Stimulated activated naive B cell treated with anti-CD40 and anti-IgM and Interleukin-4, amounts not matched to agents 10 μg/mL and 1 μg/mL and 100 μg/mL, for 72 hours (primary cell): ENCODE measurements at regions not wholly inside any gene's neighbourhood (a gene's known extent, or its start where the extent isn't known, plus 50 kb on each side); places are given as distances from the start of the nearest gene placed in this dataset.

Experiments used
- ATAC-seq, 2 donors: fragments of 150-1000 bp; cut with Tn5 transposase; replicated peaks; 2 replicates each; pipeline ENCODE4 v1.10.0; 2021; ENCODE audit warnings: moderate library complexity in 1 of 2
- DNase-seq: peaks from one replicate; pipeline ENCODE4 v3.0.0; 2021
- H3K27ac Mint-ChIP-seq: one replicate; pipeline ENCODE4 v1.8.0; 2022; ENCODE audit warnings: mild to moderate bottlenecking, mixed read lengths
- H3K27me3 Mint-ChIP-seq, 2 donors: one replicate each; pipeline ENCODE4 v1.8.0; 2022; ENCODE audit warnings: mixed read lengths in 2 of 2
- H3K36me3 Mint-ChIP-seq, 2 donors: one replicate each; pipeline ENCODE4 v1.8.0; 2022; ENCODE audit warnings: mixed read lengths in 2 of 2, mild to moderate bottlenecking in 1 of 2
- H3K4me1 Mint-ChIP-seq, 2 donors: one replicate each; pipeline ENCODE4 v1.8.0; 2022; ENCODE audit warnings: mixed read lengths in 2 of 2, mild to moderate bottlenecking in 1 of 2
- H3K4me3 Mint-ChIP-seq, 2 donors: one replicate each; pipeline ENCODE4 v1.8.0; 2022; ENCODE audit warnings: mild to moderate bottlenecking in 2 of 2, mixed read lengths in 2 of 2, moderate library complexity in 1 of 2
- H3K9me3 Mint-ChIP-seq, 2 donors: one replicate each; pipeline ENCODE4 v1.8.0; 2022; ENCODE audit warnings: mixed read lengths in 2 of 2, mild to moderate bottlenecking in 1 of 2

- Mint-ChIP-seq H3K4me1 (no peaks in the 10 kb centered on the region), H3K4me3 (no peak overlapping the region), H3K27ac (no peak overlapping the region), H3K36me3 (no peaks in the 10 kb centered on the region), H3K27me3 (peaks cover 0 to 7% of the 10 kb centered on the region in 2 donors), H3K9me3 (peaks cover 0 to 2% of the 10 kb centered on the region in 2 donors)
- ATAC-seq, result no peak
- DNase-seq, result no peak
These were observed 372.2 kb downstream of the TMEM232 start for GRCh38 chr5:110354311-110354710.

DNA sequence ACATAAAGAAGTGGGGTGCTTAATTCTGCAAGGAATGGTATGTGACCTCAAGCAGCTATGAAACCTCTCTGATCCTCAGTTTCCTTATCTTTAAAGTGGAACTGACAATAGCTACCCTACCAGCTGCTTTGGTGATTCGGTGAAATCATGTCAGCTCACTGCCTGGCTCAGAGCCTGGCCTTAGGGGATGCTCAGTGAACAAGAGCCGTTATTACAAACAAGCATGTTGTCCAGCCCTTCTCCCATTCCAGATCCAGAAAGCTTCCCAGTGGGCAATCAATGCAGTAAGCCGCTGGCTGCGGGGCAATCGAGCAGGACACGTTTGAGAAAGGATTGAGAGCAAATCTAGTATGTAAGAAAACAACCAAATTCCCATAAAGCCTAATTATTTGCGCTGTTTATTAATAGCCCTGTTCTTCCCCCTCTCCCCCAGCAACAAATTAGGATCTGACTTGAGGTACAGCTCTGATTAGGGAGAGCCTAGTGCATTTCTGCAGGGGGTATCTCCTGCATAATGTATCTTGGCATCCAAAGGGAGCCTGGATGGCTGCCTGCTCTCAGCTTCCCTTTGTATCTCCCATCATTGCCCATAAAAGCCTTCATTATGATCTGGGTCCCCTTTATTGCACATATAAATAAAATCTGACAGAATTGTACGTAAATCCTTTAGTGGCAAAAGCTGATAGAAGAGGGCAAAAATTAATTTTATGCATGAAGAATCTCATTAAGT is 371.4 kb downstream of the TMEM232 start:
- Mint-ChIP-seq H3K9me3 (peaks cover 0 to 2% of the 10 kb centered on the region in 2 donors), H3K4me3 (no peak overlapping the region), H3K36me3 (no peaks in the 10 kb centered on the region), H3K27ac (no peak overlapping the region), H3K4me1 (no peaks in the 10 kb centered on the region), H3K27me3 (peaks cover 0 to 7% of the 10 kb centered on the region in 2 donors)
- no peak for ATAC-seq
- DNase-seq, result no peak

- Mint-ChIP-seq H3K27ac (no peak overlapping the region), H3K36me3 (no peaks in the 10 kb centered on the region), H3K9me3 (peaks cover 0 to 2% of the 10 kb centered on the region in 2 donors), H3K4me1 (no peaks in the 10 kb centered on the region), H3K4me3 (no peak overlapping the region), H3K27me3 (peaks cover 0 to 7% of the 10 kb centered on the region in 2 donors)
- ATAC-seq (no peak), DNase-seq (no peak)
These were observed 369.8 kb downstream of the TMEM232 start for GRCh38 chr5:110356677-110357076.

GRCh38 chr5:110359221-110359620 is 367.2 kb downstream of the TMEM232 start:
- Mint-ChIP-seq H3K4me3 (no peak overlapping the region), H3K27me3 (peaks cover 0 to 7% of the 10 kb centered on the region in 2 donors), H3K9me3 (peaks cover 0 to 2% of the 10 kb centered on the region in 2 donors), H3K4me1 (no peaks in the 10 kb centered on the region), H3K36me3 (no peaks in the 10 kb centered on the region), H3K27ac (no peak overlapping the region)
- no peak for DNase-seq
- no peak for ATAC-seq

GRCh38 chr5:110361471-110361870 is 365.0 kb downstream of the TMEM232 start:
- H3K4me1 Mint-ChIP-seq, result peaks cover 0 to 5% of the 10 kb centered on the region in 2 donors
- H3K4me3 Mint-ChIP-seq, result no peak overlapping the region
- peaks cover 0 to 7% of the 10 kb centered on the region in 2 donors for H3K27me3 Mint-ChIP-seq
- H3K36me3 Mint-ChIP-seq, result no peaks in the 10 kb centered on the region
- DNase-seq (no peak), ATAC-seq (no peak)
- H3K9me3 Mint-ChIP-seq, result peaks cover 0 to 2% of the 10 kb centered on the region in 2 donors
- H3K27ac Mint-ChIP-seq, result no peak overlapping the region

DNA sequence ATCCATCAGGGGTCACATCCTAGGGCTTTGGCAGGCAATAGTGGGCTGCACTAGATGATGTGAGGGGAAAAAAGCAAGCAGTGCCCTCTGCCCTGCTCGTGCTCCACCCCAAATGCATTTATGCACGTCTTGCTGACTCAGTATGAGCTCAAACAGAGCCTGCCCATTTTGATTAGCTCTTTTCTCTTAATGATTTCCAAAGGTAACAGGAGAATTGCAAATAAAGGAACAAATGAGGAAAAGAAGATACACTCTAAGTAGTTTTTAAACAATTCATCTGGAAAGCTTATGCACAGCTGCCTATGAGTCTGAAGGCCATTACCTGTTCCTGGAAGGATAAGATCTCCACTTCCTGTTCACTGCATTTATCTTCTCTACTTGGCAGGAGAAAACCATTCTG is 364.2 kb downstream of the TMEM232 start:
- peaks cover 0 to 5% of the 10 kb centered on the region in 2 donors for H3K4me1 Mint-ChIP-seq
- peaks cover 0 to 7% of the 10 kb centered on the region in 2 donors for H3K27me3 Mint-ChIP-seq
- peaks cover 0 to 2% of the 10 kb centered on the region in 2 donors for H3K9me3 Mint-ChIP-seq
- DNase-seq, result no peak
- H3K4me3 Mint-ChIP-seq, result no peak overlapping the region
- no peaks in the 10 kb centered on the region for H3K36me3 Mint-ChIP-seq
- H3K27ac Mint-ChIP-seq, result no peak overlapping the region
- ATAC-seq, result no peak

DNA sequence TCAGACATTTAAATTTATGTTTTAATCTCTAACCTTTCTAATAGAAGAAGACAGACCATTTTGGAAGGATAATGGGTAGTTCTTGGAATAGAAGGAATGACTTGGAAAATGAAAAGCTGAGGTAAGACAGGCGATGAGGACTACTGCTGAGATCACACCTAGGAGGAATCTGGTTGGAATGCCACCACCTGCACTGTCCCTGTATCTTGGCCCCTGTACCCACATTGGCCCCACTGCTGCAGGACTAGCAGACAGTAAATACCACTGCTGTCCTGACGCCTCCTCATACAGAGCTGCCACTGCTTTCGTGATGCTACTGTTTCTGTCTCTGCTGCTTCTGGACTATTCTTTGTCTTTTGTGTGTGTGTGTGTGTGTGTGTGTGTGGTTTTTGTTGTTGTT is 359.8 kb downstream of the TMEM232 start:
- Mint-ChIP-seq H3K4me3 (no peak overlapping the region), H3K36me3 (no peaks in the 10 kb centered on the region), H3K27me3 (no peaks in the 10 kb centered on the region), H3K4me1 (peaks cover 11 to 12% of the 10 kb centered on the region in 2 donors), H3K9me3 (no peaks in the 10 kb centered on the region), H3K27ac (no peak overlapping the region)
- ATAC-seq (no peak), DNase-seq (no peak)
